IgD-negative memory B cell (primary cell): ENCODE measurements at regions not wholly inside any gene's neighbourhood (a gene's known extent, or its start where the extent isn't known, plus 50 kb on each side); places are given as distances from the start of the nearest gene placed in this dataset.

Experiments used
- H3K27ac Mint-ChIP-seq, 3 donors: one replicate each; pipeline ENCODE4 v1.8.0; 2020 to 2022; ENCODE audit warnings: mild to moderate bottlenecking in 3 of 3, mixed read lengths in 3 of 3, moderate library complexity in 1 of 3
- H3K27me3 Mint-ChIP-seq: one replicate; pipeline ENCODE4 v1.8.0; 2021; ENCODE audit warnings: mixed read lengths
- H3K36me3 Mint-ChIP-seq: one replicate; pipeline ENCODE4 v1.8.0; 2020; ENCODE audit warnings: mild to moderate bottlenecking, mixed read lengths
- H3K4me1 Mint-ChIP-seq, 3 donors: one replicate each; pipeline ENCODE4 v1.8.0; 2020 to 2022; ENCODE audit warnings: mixed read lengths in 3 of 3, mild to moderate bottlenecking in 1 of 3
- H3K4me3 Mint-ChIP-seq, 4 donors: one replicate each; pipeline ENCODE4 v1.8.0; 2020 to 2022; ENCODE audit warnings: mild to moderate bottlenecking in 4 of 4, mixed read lengths in 4 of 4, moderate library complexity in 3 of 4
- H3K9me3 Mint-ChIP-seq, 3 donors: one replicate each; pipeline ENCODE4 v1.8.0; 2020 to 2021; ENCODE audit warnings: mixed read lengths in 3 of 3, mild to moderate bottlenecking in 1 of 3

DNA sequence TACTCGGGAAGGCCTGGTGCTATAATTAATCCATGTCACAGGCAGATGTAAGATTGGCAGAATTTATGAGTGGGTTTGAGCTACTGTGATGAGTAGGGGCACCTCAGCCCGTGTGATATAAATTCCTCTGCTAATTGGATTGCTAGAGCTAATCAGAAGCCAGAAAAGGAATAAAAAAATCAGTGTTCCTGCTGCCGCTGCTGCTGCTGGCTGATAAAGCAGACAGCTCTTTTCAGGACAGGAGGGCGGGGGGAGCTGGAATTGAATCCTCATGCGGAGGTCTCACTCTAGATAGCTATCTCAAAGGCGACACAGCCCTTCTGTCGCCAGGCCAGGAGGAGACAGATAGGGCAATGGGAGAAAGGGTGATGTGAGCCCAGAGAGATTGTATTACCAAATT, 182.7 kb upstream of the ZFHX3 start:
- H3K27ac Mint-ChIP-seq = no peak overlapping the region
- H3K36me3 Mint-ChIP-seq = no peaks in the 10 kb centered on the region
- no peaks in the 10 kb centered on the region for H3K27me3 Mint-ChIP-seq
- H3K4me1 Mint-ChIP-seq = no peaks in the 10 kb centered on the region
- no peaks in the 10 kb centered on the region for H3K9me3 Mint-ChIP-seq
- H3K4me3 Mint-ChIP-seq = no peak overlapping the region

DNA sequence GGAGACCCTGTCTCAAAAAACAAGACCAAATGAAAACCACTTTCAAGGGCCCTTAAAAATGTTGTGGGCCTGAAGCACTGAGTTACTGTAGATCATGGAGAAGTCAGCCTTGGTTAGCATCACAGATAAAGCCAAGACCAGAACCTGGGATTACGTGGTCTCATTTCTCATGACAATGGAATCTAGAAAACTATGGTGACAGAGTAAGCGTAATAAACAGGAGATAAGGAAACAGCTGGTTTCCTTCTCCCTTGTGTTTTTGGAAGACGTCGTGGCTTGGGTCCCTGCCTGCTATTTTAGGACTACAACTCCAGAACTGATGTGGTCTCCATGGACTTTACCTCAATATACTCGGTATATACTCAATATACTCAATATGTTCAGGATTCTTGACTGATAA, 180.7 kb upstream of the ZFHX3 start:
- H3K36me3 Mint-ChIP-seq = no peaks in the 10 kb centered on the region
- no peaks in the 10 kb centered on the region for H3K27me3 Mint-ChIP-seq
- H3K4me3 Mint-ChIP-seq = no peak overlapping the region
- no peaks in the 10 kb centered on the region for H3K4me1 Mint-ChIP-seq
- no peak overlapping the region for H3K27ac Mint-ChIP-seq
- H3K9me3 Mint-ChIP-seq = no peaks in the 10 kb centered on the region

DNA sequence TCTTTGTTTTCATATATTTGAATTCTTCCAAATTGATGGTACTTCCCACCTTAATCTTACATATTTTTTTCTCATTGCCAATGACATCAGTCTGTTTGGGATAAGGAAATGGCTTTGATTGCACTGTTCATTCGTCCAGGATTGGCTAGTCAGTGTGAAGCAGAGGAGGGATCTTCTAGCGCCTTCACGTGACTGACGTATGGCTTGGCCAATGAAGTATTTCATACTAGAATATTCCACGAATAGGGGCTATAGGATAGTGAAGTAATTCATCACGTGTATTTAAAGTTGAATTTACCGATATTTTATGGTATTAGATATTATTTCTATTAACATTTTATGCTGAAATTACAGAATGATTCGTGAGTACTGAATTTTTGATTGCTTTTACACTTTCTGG, 178.7 kb upstream of the ZFHX3 start:
- H3K4me3 Mint-ChIP-seq = no peak overlapping the region
- no peaks in the 10 kb centered on the region for H3K27me3 Mint-ChIP-seq
- H3K27ac Mint-ChIP-seq = no peak overlapping the region
- no peaks in the 10 kb centered on the region for H3K36me3 Mint-ChIP-seq
- no peaks in the 10 kb centered on the region for H3K9me3 Mint-ChIP-seq
- no peaks in the 10 kb centered on the region for H3K4me1 Mint-ChIP-seq

DNA sequence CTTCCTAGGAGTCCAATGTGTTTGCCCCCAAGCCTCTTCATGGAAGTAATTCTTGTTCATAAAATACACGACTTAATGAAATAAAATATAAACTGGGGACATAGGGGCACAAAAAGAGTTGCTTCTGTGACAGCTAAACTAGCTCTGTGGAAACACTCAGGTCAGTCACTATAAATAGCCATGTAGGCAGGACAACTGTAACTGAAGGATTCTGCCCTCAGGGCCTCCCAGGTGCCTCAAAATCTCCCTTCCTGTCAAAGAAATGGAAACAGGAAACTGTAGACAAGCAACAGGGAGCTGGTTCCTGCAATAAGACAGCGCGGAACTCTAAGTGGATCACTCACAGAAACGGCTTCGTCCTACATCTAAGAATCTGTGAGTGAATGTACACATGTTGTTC, 178.1 kb upstream of the ZFHX3 start:
- Mint-ChIP-seq H3K9me3 (no peaks in the 10 kb centered on the region), H3K36me3 (no peaks in the 10 kb centered on the region), H3K27ac (no peak overlapping the region), H3K4me3 (no peak overlapping the region), H3K4me1 (no peaks in the 10 kb centered on the region), H3K27me3 (no peaks in the 10 kb centered on the region)

DNA sequence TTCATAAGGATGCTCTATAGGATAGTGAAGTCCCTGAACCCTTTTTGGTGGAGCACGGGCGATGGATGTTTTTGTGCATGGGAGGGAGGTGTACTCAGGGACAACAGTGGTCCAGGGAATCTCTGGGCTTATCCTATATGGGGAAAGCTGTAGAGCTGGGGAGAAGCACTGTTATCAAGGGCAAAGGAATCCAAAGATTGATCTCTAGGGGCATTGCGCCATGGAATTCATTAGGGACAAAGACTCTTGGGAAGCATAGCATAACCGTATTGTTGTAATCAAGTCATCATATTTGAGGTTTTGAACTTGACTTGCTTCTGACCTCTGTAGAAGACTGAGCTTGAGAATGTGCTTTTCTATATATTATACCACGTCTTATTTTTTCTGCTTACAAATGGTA, 172.9 kb upstream of the ZFHX3 start:
- Mint-ChIP-seq H3K9me3 (peaks cover 0 to 5% (median 4%) of the 10 kb centered on the region in 3 donors), H3K36me3 (no peaks in the 10 kb centered on the region), H3K4me3 (no peak overlapping the region), H3K27me3 (no peaks in the 10 kb centered on the region), H3K4me1 (no peaks in the 10 kb centered on the region), H3K27ac (no peak overlapping the region)

DNA sequence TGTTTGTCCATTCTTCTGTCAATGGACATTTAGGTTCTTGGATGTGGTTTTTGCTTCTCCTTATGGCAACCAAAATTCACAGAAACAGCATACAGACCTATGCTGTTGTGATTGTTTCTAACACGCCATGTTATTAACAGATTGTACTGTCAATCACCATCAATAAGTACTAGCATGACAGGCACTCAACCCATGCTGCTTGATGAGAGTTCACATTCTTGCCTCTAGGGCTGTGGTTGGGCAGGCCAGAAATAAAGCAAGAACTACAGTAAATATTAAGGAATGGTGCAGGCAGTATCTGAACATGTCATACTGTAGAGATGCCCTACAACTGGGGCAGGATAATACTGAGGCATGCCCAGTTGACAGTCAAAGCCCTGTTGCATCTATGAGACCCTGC, 171.2 kb upstream of the ZFHX3 start:
- Mint-ChIP-seq H3K36me3 (no peaks in the 10 kb centered on the region), H3K9me3 (peaks cover 2 to 7% (median 4%) of the 10 kb centered on the region in 3 donors), H3K4me1 (no peaks in the 10 kb centered on the region), H3K27me3 (no peaks in the 10 kb centered on the region), H3K27ac (no peak overlapping the region), H3K4me3 (no peak overlapping the region)

- no peaks in the 10 kb centered on the region for H3K36me3 Mint-ChIP-seq
- H3K27me3 Mint-ChIP-seq = no peaks in the 10 kb centered on the region
- H3K9me3 Mint-ChIP-seq = peaks cover 2 to 7% (median 4%) of the 10 kb centered on the region in 3 donors
- H3K4me3 Mint-ChIP-seq = no peak overlapping the region
- no peak overlapping the region for H3K27ac Mint-ChIP-seq
- no peaks in the 10 kb centered on the region for H3K4me1 Mint-ChIP-seq
Observed at GRCh38 chr16:73217654-73218053, 169.7 kb upstream of the ZFHX3 start.

DNA sequence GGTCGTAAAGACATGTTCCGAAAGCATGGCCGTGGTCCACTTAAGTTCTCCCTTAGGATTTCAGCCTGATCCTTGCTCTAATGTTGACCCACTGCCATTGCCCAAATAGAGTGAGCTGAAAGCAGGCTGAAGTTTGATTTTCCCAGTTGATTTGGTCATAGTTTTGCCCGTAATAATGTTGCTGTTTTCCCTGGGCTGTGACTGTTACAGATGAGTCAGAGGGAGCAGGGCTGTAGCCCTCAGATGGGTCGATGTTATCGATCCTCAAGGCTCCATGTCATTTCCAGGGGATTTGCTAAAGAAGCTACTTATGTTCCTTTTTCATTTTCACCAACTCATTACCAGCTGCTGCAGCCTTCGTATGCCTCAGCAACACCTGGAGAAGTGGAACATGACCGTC, 169.0 kb upstream of the ZFHX3 start:
- no peak overlapping the region for H3K4me3 Mint-ChIP-seq
- no peak overlapping the region for H3K27ac Mint-ChIP-seq
- no peaks in the 10 kb centered on the region for H3K4me1 Mint-ChIP-seq
- H3K36me3 Mint-ChIP-seq = no peaks in the 10 kb centered on the region
- H3K27me3 Mint-ChIP-seq = no peaks in the 10 kb centered on the region
- H3K9me3 Mint-ChIP-seq = peaks cover 2 to 7% (median 4%) of the 10 kb centered on the region in 3 donors

DNA sequence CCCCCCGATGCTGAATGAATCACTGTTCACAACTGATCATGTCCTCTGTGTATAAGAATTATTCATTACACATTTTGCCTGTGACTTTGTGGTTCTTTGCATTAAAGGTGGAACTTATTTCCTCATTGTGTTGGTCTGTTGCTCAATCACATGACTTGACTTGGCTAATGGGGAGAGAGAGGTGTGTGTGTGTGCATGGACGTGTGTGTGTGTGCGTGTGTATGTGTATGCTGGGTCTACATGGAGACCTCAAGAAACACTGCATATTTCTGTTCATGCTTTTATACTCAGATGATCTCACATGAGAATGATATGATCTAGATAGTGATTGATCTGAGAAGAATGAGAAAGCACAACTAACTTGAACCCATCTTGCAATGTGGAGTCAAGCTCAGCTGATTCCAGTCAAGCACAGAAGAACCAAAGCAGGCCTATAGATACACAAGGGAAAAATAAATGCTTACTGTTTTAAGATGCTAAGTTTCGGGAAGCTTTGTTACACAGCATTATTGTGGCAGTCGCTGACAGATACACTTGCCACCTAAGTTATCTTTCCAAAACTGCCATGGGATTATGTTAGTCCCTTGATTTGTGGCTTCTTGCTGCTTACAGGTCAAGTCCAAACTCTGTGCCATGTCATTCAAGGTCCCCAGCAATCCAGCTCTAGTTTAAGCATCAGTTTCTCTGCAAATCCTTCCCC, 167.9 kb upstream of the ZFHX3 start:
- no peaks in the 10 kb centered on the region for H3K36me3 Mint-ChIP-seq
- H3K27me3 Mint-ChIP-seq = no peaks in the 10 kb centered on the region
- H3K4me1 Mint-ChIP-seq = no peaks in the 10 kb centered on the region
- H3K4me3 Mint-ChIP-seq = no peak overlapping the region
- H3K27ac Mint-ChIP-seq = no peak overlapping the region
- H3K9me3 Mint-ChIP-seq = peaks cover 2 to 7% (median 4%) of the 10 kb centered on the region in 3 donors

- Mint-ChIP-seq H3K4me3 (no peak overlapping the region), H3K9me3 (peaks cover 2 to 7% (median 4%) of the 10 kb centered on the region in 3 donors), H3K36me3 (no peaks in the 10 kb centered on the region), H3K27ac (no peak overlapping the region), H3K4me1 (no peaks in the 10 kb centered on the region), H3K27me3 (no peaks in the 10 kb centered on the region)
Observed at GRCh38 chr16:73214825-73215677, 167.1 kb upstream of the ZFHX3 start.

DNA sequence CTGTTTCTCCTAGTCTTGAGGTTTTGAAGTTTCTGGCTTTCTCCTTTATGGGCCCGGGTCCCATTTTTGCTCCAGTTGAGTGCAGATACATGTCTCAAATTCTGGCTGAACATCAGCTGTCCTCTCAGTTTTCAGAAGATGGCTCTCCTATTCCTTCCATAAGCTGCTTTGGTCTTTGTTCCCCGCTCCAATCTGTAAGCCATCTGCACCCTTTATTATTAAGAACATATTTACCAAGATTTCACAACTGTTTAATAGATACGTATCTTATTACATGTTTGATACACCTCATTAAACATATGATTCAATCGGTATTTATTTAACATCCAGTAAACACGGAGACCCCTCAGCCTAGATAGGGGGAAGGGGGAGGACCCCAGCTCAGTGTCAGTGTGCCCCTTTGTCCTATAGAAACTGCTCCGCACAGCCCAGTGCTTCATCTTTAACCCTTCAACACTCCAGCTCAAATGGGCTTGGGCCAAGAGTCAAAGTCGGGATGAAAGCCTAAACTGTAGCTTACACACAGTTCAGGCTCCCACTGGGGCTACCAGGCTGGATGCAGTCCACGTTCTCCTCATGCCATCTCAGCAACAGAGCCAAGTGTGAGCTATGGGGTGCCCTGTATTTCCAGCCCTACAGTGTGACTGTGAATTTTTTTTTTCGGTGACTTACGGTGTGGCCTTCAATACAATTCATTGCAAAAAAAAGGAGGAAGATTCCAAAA, 166.0 kb upstream of the ZFHX3 start:
- no peaks in the 10 kb centered on the region for H3K4me1 Mint-ChIP-seq
- no peaks in the 10 kb centered on the region for H3K27me3 Mint-ChIP-seq
- H3K9me3 Mint-ChIP-seq = peaks cover 2 to 7% (median 4%) of the 10 kb centered on the region in 3 donors
- no peaks in the 10 kb centered on the region for H3K36me3 Mint-ChIP-seq
- no peak overlapping the region for H3K27ac Mint-ChIP-seq
- H3K4me3 Mint-ChIP-seq = no peak overlapping the region

DNA sequence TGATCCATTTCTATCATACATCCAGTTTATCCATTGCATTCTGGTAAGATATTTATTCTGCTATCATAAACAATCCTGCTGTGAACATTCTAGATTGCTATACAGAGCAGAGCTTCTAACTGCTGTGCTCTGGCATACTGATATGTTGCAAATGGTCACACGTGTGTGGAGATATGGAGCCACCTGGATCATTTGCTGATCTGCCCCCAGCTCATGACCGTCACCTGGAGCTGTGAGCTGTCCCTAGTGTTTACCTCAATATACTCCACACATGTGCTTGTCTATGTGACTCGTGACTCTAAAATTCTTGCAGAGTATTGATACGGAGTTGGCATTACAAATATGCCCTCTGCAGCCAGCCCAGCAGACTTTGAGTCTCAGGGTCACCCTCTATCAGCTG, 164.5 kb upstream of the ZFHX3 start:
- Mint-ChIP-seq H3K36me3 (no peaks in the 10 kb centered on the region), H3K27ac (no peak overlapping the region), H3K4me1 (no peaks in the 10 kb centered on the region), H3K9me3 (peaks cover 2 to 7% (median 2%) of the 10 kb centered on the region in 3 donors), H3K4me3 (no peak overlapping the region), H3K27me3 (no peaks in the 10 kb centered on the region)

DNA sequence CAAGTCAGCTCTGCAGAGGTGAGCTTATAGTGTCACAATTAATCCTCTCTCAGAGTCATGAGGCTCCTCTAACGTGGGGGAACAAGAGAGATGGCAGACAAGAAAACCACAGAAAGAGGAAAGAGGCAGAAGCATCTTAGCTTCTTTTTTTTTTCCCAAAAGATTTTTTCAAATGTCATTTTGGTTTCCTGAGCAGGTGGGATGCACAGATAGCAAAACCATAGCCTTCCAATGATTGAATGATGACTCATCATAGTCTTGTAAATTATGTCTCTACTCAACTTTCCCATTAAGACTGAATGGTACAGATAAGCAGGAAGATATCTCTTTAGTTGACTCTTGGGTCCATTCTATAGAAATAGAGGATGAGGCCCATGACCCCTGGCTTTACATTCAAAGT, 162.8 kb upstream of the ZFHX3 start:
- H3K36me3 Mint-ChIP-seq = no peaks in the 10 kb centered on the region
- H3K27me3 Mint-ChIP-seq = no peaks in the 10 kb centered on the region

GRCh38 chr16:73210084-73210483, 162.2 kb upstream of the ZFHX3 start:
- no peak overlapping the region for H3K27ac Mint-ChIP-seq
- H3K9me3 Mint-ChIP-seq = peaks cover 0 to 2% (median 0%) of the 10 kb centered on the region in 3 donors
- no peaks in the 10 kb centered on the region for H3K36me3 Mint-ChIP-seq
- H3K4me1 Mint-ChIP-seq = no peaks in the 10 kb centered on the region
- H3K4me3 Mint-ChIP-seq = no peak overlapping the region
- no peaks in the 10 kb centered on the region for H3K27me3 Mint-ChIP-seq

More for the DNA sequence above, 162.8 kb upstream of the ZFHX3 start:
- H3K4me3 Mint-ChIP-seq = no peak overlapping the region
- no peak overlapping the region for H3K27ac Mint-ChIP-seq
- peaks cover 0 to 2% (median under 1%) of the 10 kb centered on the region in 3 donors for H3K9me3 Mint-ChIP-seq
- H3K4me1 Mint-ChIP-seq = no peaks in the 10 kb centered on the region

- no peak overlapping the region for H3K4me3 Mint-ChIP-seq
- no peaks in the 10 kb centered on the region for H3K9me3 Mint-ChIP-seq
- H3K27me3 Mint-ChIP-seq = no peaks in the 10 kb centered on the region
- H3K27ac Mint-ChIP-seq = no peak overlapping the region
- no peaks in the 10 kb centered on the region for H3K4me1 Mint-ChIP-seq
- H3K36me3 Mint-ChIP-seq = no peaks in the 10 kb centered on the region
Observed at GRCh38 chr16:73209190-73209589, 161.3 kb upstream of the ZFHX3 start.
